DND-41 (cell line): ENCODE measurements at regions not wholly inside any gene's neighbourhood (a gene's known extent, or its start where the extent isn't known, plus 50 kb on each side); places are given as distances from the start of the nearest gene placed in this dataset.
"Not testable (repeated sequence)": the region's sequence is repeated elsewhere in the genome, so short reads cannot be mapped to it uniquely, and the experiment has no call there.

Experiments used
- ATAC-seq: fragments of 200-7000 bp; cut with Tn5 transposase; 3 replicates; pipeline ENCODE4 v1.9.1; 2021; ENCODE audit warnings: low read depth; ENCODE audit not compliant: insufficient read depth
- DNase-seq: peaks from one replicate; pipeline ENCODE4 v3.0.0-alpha.2; 2020
- H2AFZ ChIP-seq: 2 replicates; pipeline ENCODE4 v1.6.0; 2012; ENCODE audit warnings: low read depth, low read length
- H3K27ac ChIP-seq: 2 replicates; pipeline ENCODE4 v1.5.1; 2012; ENCODE audit warnings: low read length, inconsistent platforms
- H3K27me3 ChIP-seq: fragments of 200-600 bp; sonication (generic); 2 replicates; pipeline ENCODE4 v1.6.0; 2012; ENCODE audit warnings: low read length, mild to moderate bottlenecking, inconsistent platforms; ENCODE audit not compliant: insufficient read depth, poor library complexity
- H3K36me3 ChIP-seq: 2 replicates; pipeline ENCODE4 v1.5.1; 2012; ENCODE audit warnings: low read length, inconsistent platforms; ENCODE audit not compliant: insufficient read depth
- H3K4me1 ChIP-seq: 2 replicates; pipeline ENCODE4 v1.5.1; 2012; ENCODE audit warnings: mild to moderate bottlenecking, low read length; ENCODE audit not compliant: insufficient read depth
- H3K4me2 ChIP-seq: 2 replicates; pipeline ENCODE4 v1.6.0; 2012; ENCODE audit warnings: mild to moderate bottlenecking, moderate library complexity, low read length, inconsistent platforms; ENCODE audit not compliant: insufficient read depth
- H3K4me3 ChIP-seq, 2 experiments: fragments of 200-600 bp in 1 of 2; shearing (Covaris generic) in 1 of 2; 2 replicates each; pipeline ENCODE4 v1.5.1; 2012 to 2016; ENCODE audit warnings: inconsistent platforms in 2 of 2, low read length in 2 of 2, mild to moderate bottlenecking in 2 of 2, low read depth in 1 of 2, moderate library complexity in 1 of 2
- H3K79me2 ChIP-seq: 2 replicates; pipeline ENCODE4 v1.6.0; 2012; ENCODE audit warnings: low read length, inconsistent platforms; ENCODE audit not compliant: insufficient read depth
- H3K9ac ChIP-seq: 2 replicates; pipeline ENCODE4 v1.6.0; 2012; ENCODE audit warnings: low read depth, mild to moderate bottlenecking, inconsistent platforms, low read length, moderate library complexity
- H3K9me3 ChIP-seq: 2 replicates; pipeline ENCODE4 v1.5.1; 2012; ENCODE audit warnings: low read length, moderate library complexity, mild to moderate bottlenecking, inconsistent platforms; ENCODE audit not compliant: insufficient read depth, severe bottlenecking
- H4K20me1 ChIP-seq: 2 replicates; pipeline ENCODE4 v1.6.0; 2012; ENCODE audit warnings: low read length; ENCODE audit not compliant: insufficient read depth
- CTCF ChIP-seq: IDR thresholded peaks from 2 replicates; pipeline ENCODE4 v1.5.1; 2012; ENCODE audit warnings: borderline replicate concordance, low read length, moderate library complexity, mild to moderate bottlenecking; ENCODE audit not compliant: poor library complexity, severe bottlenecking; ENCODE audit errors: extremely low read depth
- EZH2 ChIP-seq: IDR thresholded peaks from 3 replicates; pipeline ENCODE4 v1.6.1; 2012; ENCODE audit warnings: borderline replicate concordance, low read depth, mild to moderate bottlenecking, moderate library complexity, low read length, inconsistent platforms; ENCODE audit not compliant: severe bottlenecking

GRCh38 chr14:97120611-97121031 lies 323.4 kb downstream of the VRK1 start:
- H3K27ac ChIP-seq: peak overlapping the region; percentile 67
- H3K79me2 ChIP-seq: no peaks in the 10 kb centered on the region
- TF ChIP-seq CTCF (peak; percentile 36), EZH2 (no peak)
- H3K4me3 ChIP-seq: no peak overlapping the region; a peak in 1 of 4 replicates
- no peaks in the 10 kb centered on the region for H3K36me3 ChIP-seq
- ATAC-seq (peak; percentile 90), DNase-seq (peak; percentile 78)
- H3K9ac ChIP-seq: peak overlapping the region; percentile 18
- no peaks in the 10 kb centered on the region for H4K20me1 ChIP-seq
- peaks cover 30% of the 10 kb centered on the region for H3K4me1 ChIP-seq
- H3K27me3 ChIP-seq: no peaks in the 10 kb centered on the region
- peak overlapping the region; percentile 56 for H2AFZ ChIP-seq
- peak overlapping the region; percentile 43 for H3K4me2 ChIP-seq
- H3K9me3 ChIP-seq: no peaks in the 10 kb centered on the region

GRCh38 chr14:97129639-97130038 lies 332.5 kb downstream of the VRK1 start:
- H3K4me3 ChIP-seq: no peak overlapping the region
- no peak overlapping the region for H3K9ac ChIP-seq
- H3K36me3 ChIP-seq: no peaks in the 10 kb centered on the region
- H3K4me2 ChIP-seq: no peak overlapping the region
- no peak for DNase-seq
- no peaks in the 10 kb centered on the region for H3K79me2 ChIP-seq
- no peaks in the 10 kb centered on the region for H3K4me1 ChIP-seq
- no peaks in the 10 kb centered on the region for H3K9me3 ChIP-seq
- H3K27ac ChIP-seq: no peak overlapping the region
- H3K27me3 ChIP-seq: no peaks in the 10 kb centered on the region
- TF ChIP-seq EZH2: no peak
- TF ChIP-seq CTCF: no peak
- ATAC-seq: no peak
- no peaks in the 10 kb centered on the region for H4K20me1 ChIP-seq
- no peak overlapping the region for H2AFZ ChIP-seq

- H3K4me3 ChIP-seq, H3K9ac ChIP-seq, H3K27me3 ChIP-seq, ATAC-seq, DNase-seq, H3K36me3 ChIP-seq, H3K4me1 ChIP-seq, H4K20me1 ChIP-seq, H3K27ac ChIP-seq, H2AFZ ChIP-seq, H3K9me3 ChIP-seq, H3K79me2 ChIP-seq, H3K4me2 ChIP-seq: not testable (repeated sequence)
Observed at GRCh38 chr14:97135847-97136246, 338.7 kb downstream of the VRK1 start.

GRCh38 chr14:97137705-97138104 lies 340.5 kb downstream of the VRK1 start:
- no peak overlapping the region for H3K9ac ChIP-seq
- no peak overlapping the region for H3K4me2 ChIP-seq
- peaks cover 2% of the 10 kb centered on the region for H3K9me3 ChIP-seq
- H4K20me1 ChIP-seq: no peaks in the 10 kb centered on the region
- H3K27ac ChIP-seq: no peak overlapping the region
- no peaks in the 10 kb centered on the region for H3K36me3 ChIP-seq
- no peak for ATAC-seq
- DNase-seq: no peak
- no peak overlapping the region for H3K4me3 ChIP-seq
- no peaks in the 10 kb centered on the region for H3K4me1 ChIP-seq
- H3K27me3 ChIP-seq: no peaks in the 10 kb centered on the region
- H2AFZ ChIP-seq: no peak overlapping the region
- TF ChIP-seq EZH2 (no peak), CTCF (no peak)
- no peaks in the 10 kb centered on the region for H3K79me2 ChIP-seq
